NCI-H1092 (cell line): ENCODE measurements at regions not wholly inside any gene's neighbourhood (a gene's known extent, or its start where the extent isn't known, plus 50 kb on each side); places are given as distances from the start of the nearest gene placed in this dataset.

Experiments
- DNase-seq: peaks from one replicate; lab custom pipeline; 2025; lab: John Stamatoyannopoulos, UW

GRCh38 chr12:30092983-30093617 lies 309.4 kb upstream of the TMTC1 start:
- no peak for DNase-seq

GRCh38 chr12:30090258-30090657 lies 306.5 kb upstream of the TMTC1 start:
- DNase-seq: no peak

- DNase-seq: no peak
Measured at GRCh38 chr12:30088259-30088995, 304.7 kb upstream of the TMTC1 start.

- DNase-seq: no peak
Measured at GRCh38 chr12:30082381-30082780, 298.6 kb upstream of the TMTC1 start.

GRCh38 chr12:30074916-30075315 lies 291.2 kb upstream of the TMTC1 start:
- no peak for DNase-seq

GRCh38 chr12:30072824-30073223 lies 289.1 kb upstream of the TMTC1 start:
- DNase-seq: no peak

GRCh38 chr12:30067146-30067545 lies 283.4 kb upstream of the TMTC1 start:
- no peak for DNase-seq

- no peak for DNase-seq
Measured at GRCh38 chr12:30064906-30065305, 281.2 kb upstream of the TMTC1 start.

GRCh38 chr12:30063435-30063945 lies 279.7 kb upstream of the TMTC1 start:
- no peak for DNase-seq

GRCh38 chr12:30048371-30048770 lies 264.6 kb upstream of the TMTC1 start:
- DNase-seq: no peak

GRCh38 chr12:30047516-30048254 lies 263.9 kb upstream of the TMTC1 start:
- peak; percentile 65 for DNase-seq

GRCh38 chr12:30046376-30046775 lies 262.6 kb upstream of the TMTC1 start:
- DNase-seq: no peak

GRCh38 chr12:30045171-30045570 lies 261.4 kb upstream of the TMTC1 start:
- DNase-seq: no peak

- no peak for DNase-seq
Measured at GRCh38 chr12:30044206-30044605, 260.5 kb upstream of the TMTC1 start.

GRCh38 chr12:30043151-30043847 lies 259.6 kb upstream of the TMTC1 start:
- DNase-seq: no peak

- DNase-seq: no peak
Measured at GRCh38 chr12:30041096-30041495, 257.4 kb upstream of the TMTC1 start.

GRCh38 chr12:30030693-30031374 lies 247.1 kb upstream of the TMTC1 start:
- DNase-seq: no peak

- DNase-seq: no peak
Measured at GRCh38 chr12:30026621-30027234, 243.0 kb upstream of the TMTC1 start.

- no peak for DNase-seq
Measured at GRCh38 chr12:30025317-30025716, 241.6 kb upstream of the TMTC1 start.

GRCh38 chr12:30023186-30023585 lies 239.4 kb upstream of the TMTC1 start:
- DNase-seq: no peak
